ENCODE measurements at regions not wholly inside any gene's neighbourhood (a gene's known extent, or its start where the extent isn't known, plus 50 kb on each side); places are given as distances from the start of the nearest gene placed in this dataset.

DNA sequence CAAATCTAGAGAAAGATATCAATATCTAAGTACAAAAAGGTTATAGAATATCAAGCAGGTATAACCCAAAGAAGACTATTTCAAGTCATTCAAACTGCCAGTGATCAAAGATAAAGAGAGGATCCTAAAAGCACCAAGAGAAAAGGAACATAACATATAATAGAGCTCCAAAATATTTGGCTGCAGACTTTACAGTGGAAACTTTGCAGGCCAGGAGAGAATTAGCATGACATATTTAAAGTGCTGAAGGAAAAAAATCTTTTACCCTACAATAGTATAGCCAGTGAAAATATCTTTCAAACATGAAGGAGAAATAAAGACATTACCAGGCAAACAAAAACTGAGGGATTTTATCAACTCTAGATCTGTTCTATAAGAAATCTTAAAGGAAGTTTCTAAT lies 254.3 kb upstream of the ARHGEF26 start:
- H3K27me3 ChIP-seq (replicated peaks in 1 of 2; ENCODE audit: control insufficient read depth in 2 of 2, insufficient read depth in 2 of 2, low read length in 1 of 2) = no peaks in the 10 kb centered on the region
- ChIA-PET CTCF (no interaction called here), RAD21 (ENCODE audit: unreplicated experiment) (no interaction called here), POLR2A (interaction anchor here (0.9 kb wide), 1 partner anchor 16 kb away, joined by 3 read pairs; no protein-coding TSS in a partner anchor), SMC1A (ENCODE audit: uncharacterized antibody, unreplicated experiment) (interaction anchor here (0.7 to 0.9 kb wide), 3 partner anchors 9 to 101 kb away, joined by 3 to 4 read pairs (median 3); no protein-coding TSS in a partner anchor)
- no peak overlapping the region for H3K4me3 ChIP-seq
- intact Hi-C loops (cut with micrococcal nuclease; ENCODE audit: unreplicated experiment) = no loop called here
- no peaks in the 10 kb centered on the region for H3K79me2 ChIP-seq (ENCODE audit: control insufficient read depth, insufficient read depth, low read length)
- BruUV-seq (replicated peaks) = no TSS peak
- in situ Hi-C loops (cut with MboI) = no loop called here
- ATAC-seq = no peak
- no peak overlapping the region for H3K4me2 ChIP-seq (ENCODE audit: control insufficient read depth, insufficient read depth)
- H3K36me3 ChIP-seq (ENCODE audit: control insufficient read depth in 2 of 2, insufficient read depth in 2 of 2, low read length in 1 of 2) = no peaks in the 10 kb centered on the region
- DNase-seq (ENCODE audit: low read depth, low spot score) = no peak
- no peak overlapping the region for H3K9ac ChIP-seq (ENCODE audit: control insufficient read depth, insufficient read depth, low read length)
- no peaks in the 10 kb centered on the region for H4K20me1 ChIP-seq (ENCODE audit: control insufficient read depth, insufficient read depth)
- H3K27ac ChIP-seq (ENCODE audit: control insufficient read depth, insufficient read depth) = no peak overlapping the region
- no peak for FAIRE-seq
- H3K4me1 ChIP-seq (ENCODE audit: control insufficient read depth, insufficient read depth, low read length) = no peaks in the 10 kb centered on the region
- no peak overlapping the region for H2AFZ ChIP-seq (ENCODE audit: control insufficient read depth, low read depth, low read length)
- H3K9me3 ChIP-seq (replicated peaks; ENCODE audit: control insufficient read depth, insufficient read depth, low read length) = no peaks in the 10 kb centered on the region
- TF ChIP-seq, protein P1, sequence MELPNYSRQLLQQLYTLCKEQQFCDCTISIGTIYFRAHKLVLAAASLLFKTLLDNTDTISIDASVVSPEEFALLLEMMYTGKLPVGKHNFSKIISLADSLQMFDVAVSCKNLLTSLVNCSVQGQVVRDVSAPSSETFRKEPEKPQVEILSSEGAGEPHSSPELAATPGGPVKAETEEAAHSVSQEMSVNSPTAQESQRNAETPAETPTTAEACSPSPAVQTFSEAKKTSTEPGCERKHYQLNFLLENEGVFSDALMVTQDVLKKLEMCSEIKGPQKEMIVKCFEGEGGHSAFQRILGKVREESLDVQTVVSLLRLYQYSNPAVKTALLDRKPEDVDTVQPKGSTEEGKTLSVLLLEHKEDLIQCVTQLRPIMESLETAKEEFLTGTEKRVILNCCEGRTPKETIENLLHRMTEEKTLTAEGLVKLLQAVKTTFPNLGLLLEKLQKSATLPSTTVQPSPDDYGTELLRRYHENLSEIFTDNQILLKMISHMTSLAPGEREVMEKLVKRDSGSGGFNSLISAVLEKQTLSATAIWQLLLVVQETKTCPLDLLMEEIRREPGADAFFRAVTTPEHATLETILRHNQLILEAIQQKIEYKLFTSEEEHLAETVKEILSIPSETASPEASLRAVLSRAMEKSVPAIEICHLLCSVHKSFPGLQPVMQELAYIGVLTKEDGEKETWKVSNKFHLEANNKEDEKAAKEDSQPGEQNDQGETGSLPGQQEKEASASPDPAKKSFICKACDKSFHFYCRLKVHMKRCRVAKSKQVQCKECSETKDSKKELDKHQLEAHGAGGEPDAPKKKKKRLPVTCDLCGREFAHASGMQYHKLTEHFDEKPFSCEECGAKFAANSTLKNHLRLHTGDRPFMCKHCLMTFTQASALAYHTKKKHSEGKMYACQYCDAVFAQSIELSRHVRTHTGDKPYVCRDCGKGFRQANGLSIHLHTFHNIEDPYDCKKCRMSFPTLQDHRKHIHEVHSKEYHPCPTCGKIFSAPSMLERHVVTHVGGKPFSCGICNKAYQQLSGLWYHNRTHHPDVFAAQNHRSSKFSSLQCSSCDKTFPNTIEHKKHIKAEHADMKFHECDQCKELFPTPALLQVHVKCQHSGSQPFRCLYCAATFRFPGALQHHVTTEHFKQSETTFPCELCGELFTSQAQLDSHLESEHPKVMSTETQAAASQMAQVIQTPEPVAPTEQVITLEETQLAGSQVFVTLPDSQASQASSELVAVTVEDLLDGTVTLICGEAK (IDR thresholded peaks at IDR 0.05; ENCODE audit: borderline replicate concordance) = no peak
- TF ChIP-seq HDAC6 (IDR thresholded peaks at IDR 0.05; ENCODE audit: unreplicated experiment) (no peak), SMAD5 (IDR thresholded peaks at IDR 0.05; ENCODE audit: low read depth) (no peak), NR2C2 (IDR thresholded peaks at IDR 0.05; ENCODE audit: borderline replicate concordance, control insufficient read depth, insufficient read length, low read depth) (no peak), SMC3 (IDR thresholded peaks at IDR 0.05; ENCODE audit: borderline replicate concordance, low read length) (no peak), ASH2L (IDR thresholded peaks at IDR 0.05; ENCODE audit: borderline replicate concordance, low read depth) (no peak), TCF12 (IDR thresholded peaks at IDR 0.05; ENCODE audit: low read depth, low read length) (no peak)
- TF ChIP-seq, protein P2, sequence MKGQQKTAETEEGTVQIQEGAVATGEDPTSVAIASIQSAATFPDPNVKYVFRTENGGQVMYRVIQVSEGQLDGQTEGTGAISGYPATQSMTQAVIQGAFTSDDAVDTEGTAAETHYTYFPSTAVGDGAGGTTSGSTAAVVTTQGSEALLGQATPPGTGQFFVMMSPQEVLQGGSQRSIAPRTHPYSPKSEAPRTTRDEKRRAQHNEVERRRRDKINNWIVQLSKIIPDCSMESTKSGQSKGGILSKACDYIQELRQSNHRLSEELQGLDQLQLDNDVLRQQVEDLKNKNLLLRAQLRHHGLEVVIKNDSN (IDR thresholded peaks at IDR 0.05; ENCODE audit: borderline replicate concordance, extremely low read length, insufficient read depth, low read depth, low read length) = no peak
- TF ChIP-seq, protein P3, sequence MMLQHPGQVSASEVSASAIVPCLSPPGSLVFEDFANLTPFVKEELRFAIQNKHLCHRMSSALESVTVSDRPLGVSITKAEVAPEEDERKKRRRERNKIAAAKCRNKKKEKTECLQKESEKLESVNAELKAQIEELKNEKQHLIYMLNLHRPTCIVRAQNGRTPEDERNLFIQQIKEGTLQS (IDR thresholded peaks at IDR 0.05; ENCODE audit: borderline replicate concordance, extremely low read depth, low read depth, low read length) = no peak
- TF ChIP-seq, protein P4, sequence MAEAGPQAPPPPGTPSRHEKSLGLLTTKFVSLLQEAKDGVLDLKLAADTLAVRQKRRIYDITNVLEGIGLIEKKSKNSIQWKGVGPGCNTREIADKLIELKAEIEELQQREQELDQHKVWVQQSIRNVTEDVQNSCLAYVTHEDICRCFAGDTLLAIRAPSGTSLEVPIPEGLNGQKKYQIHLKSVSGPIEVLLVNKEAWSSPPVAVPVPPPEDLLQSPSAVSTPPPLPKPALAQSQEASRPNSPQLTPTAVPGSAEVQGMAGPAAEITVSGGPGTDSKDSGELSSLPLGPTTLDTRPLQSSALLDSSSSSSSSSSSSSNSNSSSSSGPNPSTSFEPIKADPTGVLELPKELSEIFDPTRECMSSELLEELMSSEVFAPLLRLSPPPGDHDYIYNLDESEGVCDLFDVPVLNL (IDR thresholded peaks at IDR 0.05; ENCODE audit: low read depth, low read length) = no peak
- TF ChIP-seq, protein P5, sequence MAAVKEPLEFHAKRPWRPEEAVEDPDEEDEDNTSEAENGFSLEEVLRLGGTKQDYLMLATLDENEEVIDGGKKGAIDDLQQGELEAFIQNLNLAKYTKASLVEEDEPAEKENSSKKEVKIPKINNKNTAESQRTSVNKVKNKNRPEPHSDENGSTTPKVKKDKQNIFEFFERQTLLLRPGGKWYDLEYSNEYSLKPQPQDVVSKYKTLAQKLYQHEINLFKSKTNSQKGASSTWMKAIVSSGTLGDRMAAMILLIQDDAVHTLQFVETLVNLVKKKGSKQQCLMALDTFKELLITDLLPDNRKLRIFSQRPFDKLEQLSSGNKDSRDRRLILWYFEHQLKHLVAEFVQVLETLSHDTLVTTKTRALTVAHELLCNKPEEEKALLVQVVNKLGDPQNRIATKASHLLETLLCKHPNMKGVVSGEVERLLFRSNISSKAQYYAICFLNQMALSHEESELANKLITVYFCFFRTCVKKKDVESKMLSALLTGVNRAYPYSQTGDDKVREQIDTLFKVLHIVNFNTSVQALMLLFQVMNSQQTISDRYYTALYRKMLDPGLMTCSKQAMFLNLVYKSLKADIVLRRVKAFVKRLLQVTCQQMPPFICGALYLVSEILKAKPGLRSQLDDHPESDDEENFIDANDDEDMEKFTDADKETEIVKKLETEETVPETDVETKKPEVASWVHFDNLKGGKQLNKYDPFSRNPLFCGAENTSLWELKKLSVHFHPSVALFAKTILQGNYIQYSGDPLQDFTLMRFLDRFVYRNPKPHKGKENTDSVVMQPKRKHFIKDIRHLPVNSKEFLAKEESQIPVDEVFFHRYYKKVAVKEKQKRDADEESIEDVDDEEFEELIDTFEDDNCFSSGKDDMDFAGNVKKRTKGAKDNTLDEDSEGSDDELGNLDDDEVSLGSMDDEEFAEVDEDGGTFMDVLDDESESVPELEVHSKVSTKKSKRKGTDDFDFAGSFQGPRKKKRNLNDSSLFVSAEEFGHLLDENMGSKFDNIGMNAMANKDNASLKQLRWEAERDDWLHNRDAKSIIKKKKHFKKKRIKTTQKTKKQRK (IDR thresholded peaks at IDR 0.05; ENCODE audit: low read depth, low read length) = no peak

All from GM12878 (cell line).